Kidney epithelial cell (primary cell): ENCODE measurements at regions not wholly inside any gene's neighbourhood (a gene's known extent, or its start where the extent isn't known, plus 50 kb on each side); places are given as distances from the start of the nearest gene placed in this dataset.

Experiments used
- DNase-seq: peaks from one replicate; pipeline ENCODE4 v3.0.0-alpha.2; 2010; ENCODE audit warnings: low read depth
- H3K27me3 ChIP-seq: 2 replicates; pipeline ENCODE4 v1.6.0; 2011; ENCODE audit warnings: low read length; ENCODE audit not compliant: control insufficient read depth, insufficient read depth
- H3K36me3 ChIP-seq: 2 replicates; pipeline ENCODE4 v1.5.1; 2011; ENCODE audit warnings: low read length; ENCODE audit not compliant: control insufficient read depth, insufficient read depth
- H3K4me3 ChIP-seq: 2 replicates; pipeline ENCODE4 v1.5.1; 2011; ENCODE audit warnings: low read depth, mild to moderate bottlenecking, control low read depth, low read length
- CTCF ChIP-seq: IDR thresholded peaks from 2 replicates; pipeline ENCODE4 v1.5.1; 2011; ENCODE audit warnings: mild to moderate bottlenecking, moderate library complexity, low read length, control low read depth, inconsistent platforms; ENCODE audit not compliant: insufficient read depth, poor library complexity, severe bottlenecking

- DNase-seq = no peak
- Histone ChIP-seq H3K36me3 (no peaks in the 10 kb centered on the region), H3K27me3 (no peaks in the 10 kb centered on the region), H3K4me3 (no peak overlapping the region)
- no peak for TF ChIP-seq CTCF
Observed at GRCh38 chr18:31258789-31259188, 59.2 kb upstream of the DSG1 start.

GRCh38 chr18:31261792-31262582 lies 56.0 kb upstream of the DSG1 start:
- Histone ChIP-seq H3K4me3 (no peak overlapping the region), H3K36me3 (no peaks in the 10 kb centered on the region), H3K27me3 (no peaks in the 10 kb centered on the region)
- DNase-seq = no peak
- no peak for TF ChIP-seq CTCF

GRCh38 chr18:31267823-31268481 lies 50.0 kb upstream of the DSG1 start:
- Histone ChIP-seq H3K4me3 (no peak overlapping the region), H3K27me3 (no peaks in the 10 kb centered on the region), H3K36me3 (no peaks in the 10 kb centered on the region)
- TF ChIP-seq CTCF = no peak
- no peak for DNase-seq
